Amygdala (tissue), 56 donors: ENCODE measurements at regions not wholly inside any gene's neighbourhood (a gene's known extent, or its start where the extent isn't known, plus 50 kb on each side); places are given as distances from the start of the nearest gene placed in this dataset.

ENCODE experiments used
- DNase-seq, 56 donors: peaks; one replicate each; lab custom pipeline; 2025; lab: John Stamatoyannopoulos, UW

GRCh38 chr3:59549962-59550361, 500.1 kb upstream of the CFAP20DC start:
- no peak for DNase-seq

- no peak for DNase-seq
These were observed 498.0 kb upstream of the CFAP20DC start for GRCh38 chr3:59547874-59548273.

GRCh38 chr3:59546522-59546921, 496.7 kb upstream of the CFAP20DC start:
- no peak for DNase-seq

- DNase-seq: no peak
These were observed 495.5 kb upstream of the CFAP20DC start for GRCh38 chr3:59545374-59545773.

- no peak for DNase-seq
These were observed 492.5 kb upstream of the CFAP20DC start for GRCh38 chr3:59542276-59542675.

GRCh38 chr3:59540696-59541095, 490.9 kb upstream of the CFAP20DC start:
- no peak for DNase-seq

GRCh38 chr3:59540241-59540640, 490.4 kb upstream of the CFAP20DC start:
- no peak for DNase-seq

GRCh38 chr3:59538753-59539432, 489.1 kb upstream of the CFAP20DC start:
- DNase-seq: no peak

GRCh38 chr3:59535791-59536221, 486.0 kb upstream of the CFAP20DC start:
- DNase-seq: no peak

- DNase-seq: no peak
These were observed 482.2 kb upstream of the CFAP20DC start for GRCh38 chr3:59531994-59532393.

- DNase-seq: peak in 1 of 56 donors; percentile 3
These were observed 481.4 kb upstream of the CFAP20DC start for GRCh38 chr3:59531066-59531745.

GRCh38 chr3:59528251-59528650, 478.4 kb upstream of the CFAP20DC start:
- DNase-seq: no peak

GRCh38 chr3:59527493-59527892, 477.7 kb upstream of the CFAP20DC start:
- no peak for DNase-seq

- DNase-seq: no peak
These were observed 477.2 kb upstream of the CFAP20DC start for GRCh38 chr3:59526999-59527398.

- DNase-seq: no peak
These were observed 472.7 kb upstream of the CFAP20DC start for GRCh38 chr3:59522550-59522949.

- no peak for DNase-seq
These were observed 469.3 kb upstream of the CFAP20DC start for GRCh38 chr3:59519094-59519493.

- no peak for DNase-seq
These were observed 468.6 kb upstream of the CFAP20DC start for GRCh38 chr3:59518283-59519055.

GRCh38 chr3:59517388-59517787, 467.6 kb upstream of the CFAP20DC start:
- no peak for DNase-seq

GRCh38 chr3:59515966-59516365, 466.1 kb upstream of the CFAP20DC start:
- DNase-seq: no peak

GRCh38 chr3:59514865-59515482, 465.1 kb upstream of the CFAP20DC start:
- DNase-seq: no peak

- no peak for DNase-seq
These were observed 463.7 kb upstream of the CFAP20DC start for GRCh38 chr3:59513570-59513969.
